Activated CD4-positive, CD25-positive, alpha-beta regulatory T cell treated with anti-CD3 and anti-CD28 coated beads, Interleukin-2, amount 50 U/mL, for 72 hours (primary cell): ENCODE measurements at regions not wholly inside any gene's neighbourhood (a gene's known extent, or its start where the extent isn't known, plus 50 kb on each side); places are given as distances from the start of the nearest gene placed in this dataset.
"Not testable (repeated sequence)": the region's sequence is repeated elsewhere in the genome, so short reads cannot be mapped to it uniquely, and the experiment has no call there.

ENCODE experiments used
- DNase-seq: peaks from one replicate; pipeline ENCODE4 v3.0.0; 2021

DNA sequence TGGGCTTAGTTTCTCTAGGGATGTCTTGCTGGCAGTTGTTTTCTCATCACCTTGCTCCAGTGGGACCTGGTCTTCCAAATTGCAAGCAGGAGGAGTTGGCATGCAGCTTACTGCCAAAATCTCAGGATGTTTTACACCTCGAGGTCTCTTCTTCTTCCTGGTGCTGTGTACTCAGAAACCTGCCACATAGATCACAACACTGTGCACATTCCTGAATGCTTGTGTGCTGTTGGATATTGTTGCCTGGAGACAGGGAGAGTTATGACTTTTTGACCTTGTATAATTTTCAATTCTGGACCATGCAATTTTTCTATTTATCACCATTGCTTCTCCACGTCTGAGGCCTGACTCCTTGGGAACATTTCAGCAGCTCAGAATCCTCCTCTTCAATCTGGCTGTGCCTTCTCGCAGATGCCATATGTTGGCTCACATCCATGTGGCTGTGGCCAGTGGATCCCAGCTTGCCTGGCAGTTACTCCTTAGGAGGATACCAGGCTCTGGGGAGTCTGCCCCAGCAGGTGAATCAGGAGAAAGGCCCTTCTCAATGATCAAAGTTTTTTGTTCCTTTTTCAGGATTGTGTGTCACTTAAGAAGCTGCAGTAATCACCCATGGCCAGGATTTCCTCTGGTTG lies 489.3 kb downstream of the TSN start:
- no peak for DNase-seq

- no peak for DNase-seq
Observed at GRCh38 chr2:122249673-122250072, 494.2 kb downstream of the TSN start.

- no peak for DNase-seq
Observed at GRCh38 chr2:122251158-122251557, 495.7 kb downstream of the TSN start.

DNA sequence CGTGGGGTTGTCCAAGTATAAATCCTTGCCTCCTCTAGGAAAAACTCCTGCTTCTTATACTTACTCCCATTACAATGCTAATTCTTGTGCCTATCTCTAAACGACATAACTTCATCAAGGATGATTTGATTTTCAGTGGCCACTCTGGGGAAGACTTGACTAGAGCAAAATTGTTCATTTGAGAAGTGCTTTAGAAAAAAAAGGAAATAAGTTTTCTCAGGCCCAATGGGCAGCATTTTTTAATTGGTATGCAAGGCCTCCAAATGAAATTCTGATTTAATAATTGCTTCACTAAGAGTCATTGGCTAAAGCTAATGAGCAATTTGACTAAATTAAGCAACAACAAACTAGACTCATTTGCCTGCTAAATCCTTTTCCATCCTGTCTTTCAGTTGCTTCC lies 496.1 kb downstream of the TSN start:
- no peak for DNase-seq

GRCh38 chr2:122255924-122256323 lies 500.5 kb downstream of the TSN start:
- DNase-seq = no peak

DNA sequence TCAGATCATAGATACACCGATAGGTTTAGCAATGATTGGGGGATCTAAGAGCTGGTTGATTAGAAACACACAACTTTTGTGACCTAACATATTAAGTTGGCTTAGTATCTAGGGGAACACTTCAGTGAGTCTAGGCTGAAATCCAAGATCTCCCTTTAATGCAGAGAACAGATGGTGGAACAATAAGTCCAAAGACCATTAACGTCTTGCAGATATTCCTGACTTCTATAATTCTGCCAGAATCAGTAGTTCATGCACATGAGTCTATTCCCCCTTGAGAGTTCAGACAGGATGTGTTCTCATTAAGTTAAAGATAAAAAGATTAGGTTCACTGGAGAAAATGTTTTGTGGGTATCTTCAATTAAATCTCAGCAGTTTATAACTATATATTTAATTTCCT lies 506.5 kb downstream of the TSN start:
- no peak for DNase-seq

- no peak for DNase-seq
Observed at GRCh38 chr2:122263746-122264145, 508.3 kb downstream of the TSN start.

DNA sequence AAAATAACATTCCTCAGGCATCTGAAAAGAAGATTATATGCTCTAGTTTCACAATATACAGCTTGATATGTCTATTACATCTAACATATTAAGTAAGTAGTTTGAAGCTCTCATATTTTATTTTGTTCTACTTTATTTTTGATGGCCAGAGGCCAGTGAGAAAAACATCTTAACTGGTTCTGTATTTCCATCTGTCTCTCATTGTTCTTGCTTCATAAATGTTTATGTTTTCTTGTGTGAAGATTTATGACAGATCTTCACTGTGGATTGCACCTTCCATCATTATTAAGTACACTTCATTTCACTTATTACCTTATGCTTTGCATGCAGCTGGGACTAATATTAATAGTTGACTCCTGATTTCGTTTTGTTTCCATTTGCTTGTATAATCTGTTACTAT lies 511.2 kb downstream of the TSN start:
- no peak for DNase-seq

DNA sequence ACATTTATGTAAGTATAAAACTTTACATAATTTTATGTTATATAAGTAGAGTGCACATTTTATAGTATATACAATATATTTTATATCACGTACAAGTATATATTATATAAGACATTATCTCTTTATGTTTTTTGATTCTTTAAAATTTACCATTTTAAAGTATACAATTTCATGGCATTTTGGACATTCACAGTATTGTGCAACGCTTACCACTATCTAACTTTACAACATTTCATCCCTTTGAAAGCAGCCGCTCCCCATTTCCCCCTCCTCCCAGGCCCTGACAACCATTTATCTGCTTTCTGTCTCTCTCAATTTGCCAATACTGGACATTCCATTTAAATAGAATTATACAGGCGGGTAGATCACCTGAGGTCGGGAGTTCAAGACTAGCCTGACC lies 512.5 kb downstream of the TSN start:
- DNase-seq = no peak

DNA sequence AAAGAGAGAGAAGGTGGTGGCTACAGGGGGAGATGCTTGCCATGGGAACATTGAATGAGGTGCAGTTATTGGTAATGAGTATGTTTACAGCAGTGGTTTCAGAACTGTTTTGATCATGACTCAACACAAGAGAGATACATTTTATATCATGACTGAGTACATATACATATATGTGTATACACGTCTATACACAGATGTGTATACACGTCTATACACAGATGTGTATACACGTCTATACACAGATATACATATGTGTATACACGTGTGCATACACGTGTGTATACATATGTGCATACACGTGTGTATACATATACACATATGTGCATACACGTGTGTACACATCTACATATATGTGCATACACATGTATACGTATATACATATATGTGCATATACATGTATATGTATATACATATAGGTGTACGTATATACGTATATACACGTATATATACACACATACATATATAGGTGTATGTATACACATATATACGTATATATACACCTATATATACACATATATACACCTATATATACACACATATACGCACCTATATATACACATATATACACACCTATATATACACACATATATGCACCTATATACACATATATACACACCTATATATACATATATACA lies 518.5 kb downstream of the TSN start:
- no peak for DNase-seq

DNA sequence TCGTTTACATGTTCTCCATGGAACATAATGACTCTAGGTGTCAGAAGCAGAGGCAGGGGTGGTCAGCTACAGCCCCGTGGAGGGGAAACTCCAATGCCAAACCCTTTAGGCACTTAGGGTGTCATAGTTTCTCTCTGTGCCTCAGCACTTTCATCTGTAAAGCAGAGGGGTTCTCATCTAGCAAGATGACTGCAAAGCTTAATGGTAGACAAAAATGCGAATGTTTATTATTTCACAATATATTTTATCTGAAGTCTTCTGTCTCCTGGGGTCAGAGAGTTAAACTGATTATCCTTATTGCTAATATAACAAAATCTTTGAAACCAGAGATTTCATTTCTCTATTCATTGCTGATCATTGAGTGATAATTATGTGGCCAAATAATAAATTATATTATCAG lies 522.5 kb downstream of the TSN start:
- no peak for DNase-seq

GRCh38 chr2:122300758-122301157 lies 545.3 kb downstream of the TSN start:
- DNase-seq = no peak

GRCh38 chr2:122307763-122308162 lies 552.3 kb downstream of the TSN start:
- DNase-seq = no peak

GRCh38 chr2:122315306-122315705 lies 559.9 kb downstream of the TSN start:
- DNase-seq = no peak

- DNase-seq = no peak
Observed at GRCh38 chr2:122319539-122320132, 564.2 kb downstream of the TSN start.

- no peak for DNase-seq
Observed at GRCh38 chr2:122322815-122323214, 567.4 kb downstream of the TSN start.

- DNase-seq = no peak
Observed at GRCh38 chr2:122323927-122324326, 568.5 kb downstream of the TSN start.

DNA sequence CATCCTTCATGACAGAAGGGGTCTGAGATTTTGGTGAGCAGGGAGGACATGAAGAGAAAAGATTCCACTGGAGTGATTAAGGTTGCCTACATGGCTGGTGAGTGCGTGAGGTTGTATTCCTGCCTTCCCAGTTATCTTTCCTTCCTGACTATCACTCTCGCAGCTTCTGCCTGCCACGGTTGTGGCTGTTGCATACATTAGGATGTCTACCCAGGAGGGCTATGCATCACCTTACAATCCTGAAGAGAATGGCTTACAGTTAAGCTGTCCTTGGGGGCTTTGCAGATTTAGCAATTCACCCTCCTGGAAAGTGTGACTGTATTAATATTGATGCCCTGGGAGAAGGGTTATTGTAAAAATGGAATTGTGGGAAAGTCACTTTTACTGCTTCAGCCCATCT lies 571.0 kb downstream of the TSN start:
- no peak for DNase-seq

GRCh38 chr2:122328816-122329215 lies 573.4 kb downstream of the TSN start:
- DNase-seq = no peak

DNA sequence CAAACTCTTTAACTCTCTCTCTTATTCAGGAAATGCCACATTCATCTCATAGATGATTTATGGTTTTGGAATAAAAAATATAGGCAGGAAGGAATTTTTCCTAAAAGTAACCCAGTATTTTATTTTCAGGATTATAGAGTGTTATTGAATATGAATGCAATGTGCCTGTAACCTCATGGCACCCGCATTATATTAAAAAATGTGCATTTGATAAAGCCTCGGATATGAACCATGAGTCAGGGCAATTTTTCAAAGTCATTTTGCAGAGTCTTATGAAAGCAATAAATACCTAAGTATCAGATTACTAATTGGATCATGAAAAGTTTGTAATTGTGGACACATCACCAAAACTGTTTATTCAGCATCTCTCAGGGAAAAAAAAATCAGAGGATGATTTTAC lies 573.8 kb downstream of the TSN start:
- no peak for DNase-seq

DNA sequence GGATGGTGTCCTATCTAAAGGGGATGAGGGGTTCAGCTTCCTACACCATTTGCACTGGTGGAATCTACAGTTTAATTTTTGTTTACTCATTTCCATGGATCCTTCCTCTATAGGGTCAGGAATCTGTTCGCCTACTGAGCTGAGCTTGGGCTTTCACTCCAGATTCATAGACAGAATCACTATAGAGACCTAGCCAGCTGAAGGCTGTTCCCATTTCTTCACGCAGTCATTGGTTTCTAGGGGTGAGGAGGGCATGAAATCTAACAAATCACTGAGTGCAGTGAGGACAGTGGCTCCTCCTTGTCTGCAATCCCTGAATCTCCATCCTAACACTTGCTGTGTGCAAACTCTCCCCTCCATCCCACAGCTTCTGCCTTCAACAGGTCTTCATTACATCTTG lies 578.5 kb downstream of the TSN start:
- DNase-seq = no peak

- no peak for DNase-seq
Observed at GRCh38 chr2:122338000-122338399, 582.5 kb downstream of the TSN start.

- DNase-seq = no peak
Observed at GRCh38 chr2:122340246-122340645, 584.8 kb downstream of the TSN start.

- no peak for DNase-seq
Observed at GRCh38 chr2:122341007-122341406, 585.6 kb downstream of the TSN start.

DNA sequence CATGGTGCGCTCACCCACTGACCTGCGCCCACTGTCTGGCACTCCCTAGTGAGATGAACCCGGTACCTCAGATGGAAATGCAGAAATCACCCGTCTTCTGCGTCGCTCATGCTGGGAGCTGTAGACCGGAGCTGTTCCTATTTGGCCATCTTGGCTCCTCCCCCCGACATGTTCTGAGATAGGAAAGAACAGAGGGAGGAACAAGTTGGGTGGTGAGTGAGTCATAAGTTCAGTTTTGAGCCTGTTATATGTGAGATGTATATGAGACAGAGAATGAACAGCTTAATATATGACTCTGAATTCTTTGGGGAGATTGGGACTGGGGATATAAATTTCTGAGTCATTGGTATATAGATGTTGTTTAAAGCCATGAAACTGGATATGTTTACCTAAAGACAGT lies 596.7 kb downstream of the TSN start:
- DNase-seq = not testable (repeated sequence)
